ENCODE measurements at regions not wholly inside any gene's neighbourhood (a gene's known extent, or its start where the extent isn't known, plus 50 kb on each side); places are given as distances from the start of the nearest gene placed in this dataset.

DNA sequence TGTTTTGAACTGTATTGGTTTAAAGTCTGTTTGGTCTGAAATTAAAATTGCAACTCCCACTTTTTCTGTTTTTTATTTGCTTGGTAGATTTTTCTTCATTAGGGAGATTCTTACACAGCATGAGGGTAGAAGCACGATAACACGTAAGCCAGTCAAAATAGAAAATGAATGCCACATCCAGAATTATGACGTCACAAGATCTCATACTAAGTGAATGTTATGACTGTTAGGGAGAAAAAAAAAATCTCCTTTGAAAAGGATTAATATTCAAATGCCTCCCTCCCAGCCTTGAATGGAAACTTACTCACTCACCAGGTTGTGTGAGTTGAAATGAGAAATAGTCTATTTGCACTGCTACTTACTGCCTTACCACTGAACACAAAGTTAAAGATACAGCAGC, 670.8 kb downstream of the TFAP2A start:
- TF ChIP-seq POLR2A (IDR thresholded peaks at IDR 0.05; ENCODE audit: low read length) (no peak), GATA1 (IDR thresholded peaks at IDR 0.05; ENCODE audit: low read depth, low read length) (no peak)
